Tibial nerve (tissue), 4 donors: ENCODE measurements at regions not wholly inside any gene's neighbourhood (a gene's known extent, or its start where the extent isn't known, plus 50 kb on each side); places are given as distances from the start of the nearest gene placed in this dataset.

Experiments
- DNase-seq, 2 donors: peaks; one replicate each; pipeline ENCODE4 v3.0.0-alpha.2; 2019; ENCODE audit warnings: low spot score in 2 of 2
- H3K27ac ChIP-seq, 4 donors: fragments of 200-600 bp; sonication (generic) in 3 of 4; one replicate each; pipeline ENCODE4 v1.5.1; 2017 to 2019; ENCODE audit warnings: mild to moderate bottlenecking in 1 of 4
- H3K27me3 ChIP-seq, 2 donors: fragments of 200-600 bp; sonication (generic) in 1 of 2; one replicate each; pipeline versions ENCODE4 v1.5.1 to v1.6.0; 2017 to 2019
- H3K36me3 ChIP-seq, 3 donors: fragments of 200-600 bp; sonication (generic); one replicate each; pipeline ENCODE4 v1.5.1; 2018 to 2019
- H3K4me1 ChIP-seq, 4 donors: fragments of 200-600 bp; sonication (generic) in 3 of 4; one replicate each; pipeline ENCODE4 v1.5.1; 2017 to 2019
- H3K4me3 ChIP-seq, 4 donors: fragments of 200-600 bp; sonication (generic) in 3 of 4; one replicate each; pipeline ENCODE4 v1.5.1; 2017 to 2019; ENCODE audit warnings: mild to moderate bottlenecking in 1 of 4, moderate library complexity in 1 of 4
- H3K9me3 ChIP-seq, 4 donors: fragments of 200-600 bp; sonication (generic) in 3 of 4; one replicate each; pipeline ENCODE4 v1.5.1; 2017 to 2019
- CTCF ChIP-seq, 5 experiments: fragments of 200-600 bp in 3 of 5; fragments of 450-650 bp in 2 of 5; sonication (generic) in 3 of 5; IDR thresholded peaks; one replicate each; pipeline ENCODE4 v1.5.1; 2016 to 2019; ENCODE audit warnings: antibody characterized with exemption in 5 of 5, mild to moderate bottlenecking in 3 of 5, moderate library complexity in 2 of 5
- EP300 ChIP-seq, 2 donors: sonication (generic); formaldehyde crosslinking; IDR thresholded peaks; one replicate each; pipeline ENCODE4 v1.6.1; 2017; ENCODE audit warnings: antibody characterized with exemption in 2 of 2, mild to moderate bottlenecking in 1 of 2
- POLR2A ChIP-seq, 2 donors: fragments of 450-650 bp; IDR thresholded peaks; one replicate each; pipeline ENCODE4 v1.6.1; 2017; ENCODE audit warnings: antibody characterized with exemption in 2 of 2, mild to moderate bottlenecking in 2 of 2, moderate library complexity in 2 of 2
- WGBS, 2 donors: methylation state at CpG; one replicate each; pipeline ENCODE4 v1.1.5; 2018; 5-methylcytosine and 5-hydroxymethylcytosine counted together

GRCh38 chrY:12421072-12421787 is 279.8 kb upstream of the USP9Y start:
- Histone ChIP-seq H3K27ac (no peak overlapping the region), H3K4me1 (no peaks in the 10 kb centered on the region), H3K27me3 (no peaks in the 10 kb centered on the region), H3K36me3 (no peaks in the 10 kb centered on the region), H3K9me3 (no peaks in the 10 kb centered on the region), H3K4me3 (peak overlapping the region in 2 of 4 donors; percentile 21 to 46)
- DNase-seq, result no peak
- TF ChIP-seq EP300 (IDR thresholded peaks at IDR 0.05) (no peak), CTCF (IDR thresholded peaks at IDR 0.05) (peak in 1 of 5 experiments; percentile 7)
- 11% methylated on average over 16 of the region's 60 CpGs; no CpG with 5 or more reads in 1 of the 2 donors for WGBS, 2 donors

GRCh38 chrY:12421788-12422124 is 279.3 kb upstream of the USP9Y start:
- TF ChIP-seq EP300 (IDR thresholded peaks at IDR 0.05), result no peak
- TF ChIP-seq POLR2A (IDR thresholded peaks at IDR 0.05), result no peak
- TF ChIP-seq CTCF (IDR thresholded peaks at IDR 0.05), result no peak
- WGBS, 2 donors, result 24% methylated on average over 17 of the region's 18 CpGs; no CpG with 5 or more reads in 1 of the 2 donors

GRCh38 chrY:12422536-12422935 is 278.5 kb upstream of the USP9Y start:
- H3K36me3 ChIP-seq, result no peaks in the 10 kb centered on the region
- TF ChIP-seq POLR2A (IDR thresholded peaks at IDR 0.05) (no peak), EP300 (IDR thresholded peaks at IDR 0.05) (no peak), CTCF (IDR thresholded peaks at IDR 0.05) (no peak)
- H3K27me3 ChIP-seq, result no peaks in the 10 kb centered on the region
- no peaks in the 10 kb centered on the region for H3K4me1 ChIP-seq
- DNase-seq, result no peak
- WGBS, 2 donors, result 88% methylated on average over 5 of the region's 5 CpGs; no CpG with 5 or more reads in 1 of the 2 donors
- no peaks in the 10 kb centered on the region for H3K9me3 ChIP-seq
- H3K27ac ChIP-seq, result no peak overlapping the region
- no peak overlapping the region for H3K4me3 ChIP-seq

More at GRCh38 chrY:12421788-12422124, 279.3 kb upstream of the USP9Y start:
- peak overlapping the region in 1 of 4 donors; percentile 46 for H3K4me3 ChIP-seq
- no peak overlapping the region for H3K27ac ChIP-seq
- no peaks in the 10 kb centered on the region for H3K36me3 ChIP-seq
- H3K4me1 ChIP-seq, result no peaks in the 10 kb centered on the region
- H3K27me3 ChIP-seq, result no peaks in the 10 kb centered on the region
- no peak for DNase-seq
- no peaks in the 10 kb centered on the region for H3K9me3 ChIP-seq

GRCh38 chrY:12423416-12424252 is 277.4 kb upstream of the USP9Y start:
- 78% methylated on average over 4 of the region's 6 CpGs; no CpG with 5 or more reads in 1 of the 2 donors for WGBS, 2 donors
- no peaks in the 10 kb centered on the region for H3K9me3 ChIP-seq
- DNase-seq, result no peak
- no peak for TF ChIP-seq CTCF (IDR thresholded peaks at IDR 0.05)
- H3K4me1 ChIP-seq, result no peaks in the 10 kb centered on the region
- no peaks in the 10 kb centered on the region for H3K27me3 ChIP-seq
- H3K36me3 ChIP-seq, result no peaks in the 10 kb centered on the region
- no peak overlapping the region for H3K4me3 ChIP-seq
- H3K27ac ChIP-seq, result no peak overlapping the region

GRCh38 chrY:12425506-12425905 is 275.5 kb upstream of the USP9Y start:
- no peak overlapping the region for H3K27ac ChIP-seq
- no peaks in the 10 kb centered on the region for H3K27me3 ChIP-seq
- no peaks in the 10 kb centered on the region for H3K36me3 ChIP-seq
- no peaks in the 10 kb centered on the region for H3K9me3 ChIP-seq
- WGBS, 2 donors, result 22% methylated on average over 6 of the region's 6 CpGs; no CpG with 5 or more reads in 1 of the 2 donors
- no peak for DNase-seq
- TF ChIP-seq POLR2A (IDR thresholded peaks at IDR 0.05) (no peak), EP300 (IDR thresholded peaks at IDR 0.05) (no peak), CTCF (IDR thresholded peaks at IDR 0.05) (no peak)
- H3K4me1 ChIP-seq, result no peaks in the 10 kb centered on the region
- no peak overlapping the region for H3K4me3 ChIP-seq
